ENCODE measurements at regions not wholly inside any gene's neighbourhood (a gene's known extent, or its start where the extent isn't known, plus 50 kb on each side); places are given as distances from the start of the nearest gene placed in this dataset.

GRCh38 chr9:36450110-36450732, 50.2 kb upstream of the RNF38 start:
- TF ChIP-seq EZH2 (IDR thresholded peaks at IDR 0.05; ENCODE audit: borderline replicate concordance, insufficient read depth, low read length, poor library complexity, severe bottlenecking), result no peak
- TF ChIP-seq CTCF (IDR thresholded peaks at IDR 0.05; ENCODE audit: poor library complexity, severe bottlenecking), result peak; percentile 66
- TF ChIP-seq POLR2AphosphoS5 (IDR thresholded peaks at IDR 0.05), result no peak
